K562 (cell line): ENCODE measurements at regions not wholly inside any gene's neighbourhood (a gene's known extent, or its start where the extent isn't known, plus 50 kb on each side); places are given as distances from the start of the nearest gene placed in this dataset.

Experiments used
- DPF2 ChIP-seq: fragments of 450-650 bp; IDR thresholded peaks from 2 replicates; pipeline ENCODE4 v1.6.1; 2016
- ETS2 ChIP-seq: IDR thresholded peaks from 2 replicates; pipeline ENCODE4 v1.6.1; 2016; ENCODE audit warnings: borderline replicate concordance, missing genetic modification characterization, mild to moderate bottlenecking, moderate library complexity, missing compliant biosample characterization; ENCODE audit not compliant: poor library complexity, severe bottlenecking
- FOXP1 ChIP-seq: sonication (generic); formaldehyde crosslinking; IDR thresholded peaks from 2 replicates; pipeline ENCODE4 v1.8.0; 2022; ENCODE audit warnings: mild to moderate bottlenecking, missing genetic modification reagents
- IFI16 ChIP-seq: fragments of 250-450 bp; sonication (Bioruptor Pico); IDR thresholded peaks from 2 replicates; pipeline ENCODE4 v2.1.2; 2022; ENCODE audit warnings: mild to moderate bottlenecking, inconsistent platforms
- MAZ ChIP-seq, 2 experiments: fragments of 450-650 bp in 1 of 2; sonication (generic) in 1 of 2; formaldehyde crosslinking; IDR thresholded peaks in 1 of 2; conservative IDR thresholded peaks in 1 of 2; 2 replicates each; pipeline versions ENCODE4 v1.4.0 to v1.5.0; 2020; ENCODE audit warnings: mild to moderate bottlenecking in 1 of 2, missing genetic modification reagents in 1 of 2
- NFE2L1 ChIP-seq: fragments of 450-650 bp; IDR thresholded peaks from 2 replicates; pipeline ENCODE4 v1.6.1; 2016; ENCODE audit warnings: missing genetic modification characterization, low read depth, mild to moderate bottlenecking, missing compliant biosample characterization, moderate library complexity, borderline replicate concordance
- POLR2AphosphoS2 ChIP-seq: IDR thresholded peaks from 2 replicates; pipeline ENCODE4 v1.6.1; 2012; ENCODE audit warnings: low read length, improper control_type of control experiment
- TAL1 ChIP-seq: fragments of 450-650 bp; IDR thresholded peaks from 2 replicates; pipeline ENCODE4 v1.6.1; 2016; ENCODE audit warnings: mild to moderate bottlenecking
- XRCC5 ChIP-seq: fragments of 200-400 bp; formaldehyde crosslinking; IDR thresholded peaks from 2 replicates; pipeline ENCODE4 v1.6.1; 2017; ENCODE audit warnings: low read depth, mild to moderate bottlenecking, low read length
- ZFPM2 ChIP-seq: fragments of 250-450 bp; sonication (Bioruptor Pico); IDR thresholded peaks from 2 replicates; pipeline ENCODE4 v1.5.1; 2022; ENCODE audit warnings: mild to moderate bottlenecking
- ZNF282 ChIP-seq: sonication (generic); formaldehyde crosslinking; IDR thresholded peaks from 2 replicates; pipeline ENCODE4 v1.8.1; 2023; ENCODE audit warnings: missing genetic modification reagents
- ZNF696 ChIP-seq: fragments of 250-450 bp; sonication (Bioruptor Pico); conservative IDR thresholded peaks from 2 replicates; pipeline ENCODE4 v1.4.0; 2020; ENCODE audit warnings: mild to moderate bottlenecking, moderate library complexity
- ZNF830 ChIP-seq: fragments of 250-450 bp; sonication (Bioruptor Pico); IDR thresholded peaks from 2 replicates; pipeline ENCODE4 v1.5.0; 2021; ENCODE audit warnings: mild to moderate bottlenecking
- TF ChIP-seq, protein P1 (sequence below): fragments of 450-650 bp; IDR thresholded peaks from 2 replicates; pipeline ENCODE4 v1.6.1; 2016; ENCODE audit warnings: low read depth, mild to moderate bottlenecking, moderate library complexity
- TF ChIP-seq, protein P2 (sequence below): fragments of 250-450 bp; sonication (Bioruptor Pico); IDR thresholded peaks from 2 replicates; pipeline ENCODE4 v1.4.0; 2020; ENCODE audit warnings: mild to moderate bottlenecking, moderate library complexity
- TF ChIP-seq, protein P3 (sequence below), 3 experiments: fragments of 200-800 bp in 1 of 3; fragments of 250-450 bp in 1 of 3; fragments of 450-650 bp in 1 of 3; sonication (Bioruptor Pico) in 1 of 3; sonication (Bioruptor generic) in 1 of 3; formaldehyde crosslinking in 1 of 3; IDR thresholded peaks; 2 replicates each; pipeline versions ENCODE4 v1.6.1 to v1.8.0; 2016 to 2022; ENCODE audit warnings: mild to moderate bottlenecking in 2 of 3, missing genetic modification characterization in 2 of 3, missing compliant biosample characterization in 1 of 3, moderate library complexity in 1 of 3
- TF ChIP-seq, protein P4 (sequence below): sonication (generic); formaldehyde crosslinking; IDR thresholded peaks from 2 replicates; pipeline ENCODE4 v1.8.0; 2022; ENCODE audit warnings: missing genetic modification reagents, mild to moderate bottlenecking, borderline replicate concordance
- TF ChIP-seq, protein P5 (sequence below): sonication (generic); formaldehyde crosslinking; IDR thresholded peaks from 2 replicates; pipeline ENCODE4 v1.9.0; 2022; ENCODE audit warnings: mild to moderate bottlenecking, missing genetic modification reagents

DNA sequence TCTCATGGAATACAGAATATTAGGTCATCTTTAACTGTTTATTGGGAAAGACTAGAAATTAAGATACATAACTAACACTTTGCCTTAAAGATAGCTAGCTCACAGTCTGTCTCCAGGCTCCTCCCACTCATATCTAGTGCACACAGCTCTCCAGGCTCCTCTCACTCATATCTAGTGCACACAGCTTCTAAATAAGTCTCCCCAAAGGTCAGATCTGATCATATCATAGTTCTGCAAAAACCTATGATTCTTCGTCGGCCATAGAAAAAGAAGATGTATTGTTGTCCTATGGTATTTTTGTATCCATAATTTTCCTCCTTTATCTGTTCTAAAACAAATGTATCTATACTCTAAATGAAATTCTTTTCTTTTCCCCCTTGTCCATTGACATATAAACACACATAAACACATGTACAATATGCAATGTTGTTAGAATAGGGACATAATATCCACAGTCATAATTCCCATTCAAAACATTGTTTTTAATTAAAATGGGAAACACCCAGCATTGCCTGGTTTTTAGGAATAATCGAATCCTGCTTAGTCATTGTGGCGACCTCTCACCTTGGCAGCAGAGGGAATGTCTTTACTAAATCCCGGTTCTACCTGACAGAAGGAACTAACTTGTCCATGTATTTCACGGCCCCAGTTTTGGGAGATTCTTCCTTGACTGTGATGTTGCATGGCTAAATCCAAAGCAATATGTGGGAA lies 1282.0 kb downstream of the PCDH7 start (continued):
- TF ChIP-seq FOXP1 (CRISPR knock-in tag) (no peak), ZNF282 (CRISPR knock-in tag) (no peak), ZNF830 (CRISPR knock-in tag) (no peak), XRCC5 (no peak), ZNF696 (no peak), ETS2 (no peak), POLR2AphosphoS2 (no peak), MAZ (CRISPR knock-in tag; conservative IDR thresholded peaks at IDR 0.05 in 1 of 2, IDR thresholded peaks at IDR 0.05 in 1 of 2) (0 out of 4 replicates have a peak, but pooled peaks of 1 of the 2 experiments have one; percentile 30), TAL1 (peak; percentile 97), ZFPM2 (CRISPR knock-in tag) (no peak), IFI16 (CRISPR knock-in tag) (no peak), NFE2L1 (tag) (peak; percentile 27; the same call in 1 of the 2 replicates), DPF2 (peak; percentile 94)
- TF ChIP-seq, protein P1, sequence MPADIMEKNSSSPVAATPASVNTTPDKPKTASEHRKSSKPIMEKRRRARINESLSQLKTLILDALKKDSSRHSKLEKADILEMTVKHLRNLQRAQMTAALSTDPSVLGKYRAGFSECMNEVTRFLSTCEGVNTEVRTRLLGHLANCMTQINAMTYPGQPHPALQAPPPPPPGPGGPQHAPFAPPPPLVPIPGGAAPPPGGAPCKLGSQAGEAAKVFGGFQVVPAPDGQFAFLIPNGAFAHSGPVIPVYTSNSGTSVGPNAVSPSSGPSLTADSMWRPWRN = peak; percentile 65
- TF ChIP-seq, protein P2, sequence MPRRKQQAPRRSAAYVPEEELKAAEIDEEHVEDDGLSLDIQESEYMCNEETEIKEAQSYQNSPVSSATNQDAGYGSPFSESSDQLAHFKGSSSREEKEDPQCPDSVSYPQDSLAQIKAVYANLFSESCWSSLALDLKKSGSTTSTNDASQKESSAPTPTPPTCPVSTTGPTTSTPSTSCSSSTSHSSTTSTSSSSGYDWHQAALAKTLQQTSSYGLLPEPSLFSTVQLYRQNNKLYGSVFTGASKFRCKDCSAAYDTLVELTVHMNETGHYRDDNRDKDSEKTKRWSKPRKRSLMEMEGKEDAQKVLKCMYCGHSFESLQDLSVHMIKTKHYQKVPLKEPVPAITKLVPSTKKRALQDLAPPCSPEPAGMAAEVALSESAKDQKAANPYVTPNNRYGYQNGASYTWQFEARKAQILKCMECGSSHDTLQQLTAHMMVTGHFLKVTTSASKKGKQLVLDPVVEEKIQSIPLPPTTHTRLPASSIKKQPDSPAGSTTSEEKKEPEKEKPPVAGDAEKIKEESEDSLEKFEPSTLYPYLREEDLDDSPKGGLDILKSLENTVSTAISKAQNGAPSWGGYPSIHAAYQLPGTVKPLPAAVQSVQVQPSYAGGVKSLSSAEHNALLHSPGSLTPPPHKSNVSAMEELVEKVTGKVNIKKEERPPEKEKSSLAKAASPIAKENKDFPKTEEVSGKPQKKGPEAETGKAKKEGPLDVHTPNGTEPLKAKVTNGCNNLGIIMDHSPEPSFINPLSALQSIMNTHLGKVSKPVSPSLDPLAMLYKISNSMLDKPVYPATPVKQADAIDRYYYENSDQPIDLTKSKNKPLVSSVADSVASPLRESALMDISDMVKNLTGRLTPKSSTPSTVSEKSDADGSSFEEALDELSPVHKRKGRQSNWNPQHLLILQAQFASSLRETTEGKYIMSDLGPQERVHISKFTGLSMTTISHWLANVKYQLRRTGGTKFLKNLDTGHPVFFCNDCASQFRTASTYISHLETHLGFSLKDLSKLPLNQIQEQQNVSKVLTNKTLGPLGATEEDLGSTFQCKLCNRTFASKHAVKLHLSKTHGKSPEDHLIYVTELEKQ (CRISPR knock-in tag) = no peak
- TF ChIP-seq, protein P3, sequence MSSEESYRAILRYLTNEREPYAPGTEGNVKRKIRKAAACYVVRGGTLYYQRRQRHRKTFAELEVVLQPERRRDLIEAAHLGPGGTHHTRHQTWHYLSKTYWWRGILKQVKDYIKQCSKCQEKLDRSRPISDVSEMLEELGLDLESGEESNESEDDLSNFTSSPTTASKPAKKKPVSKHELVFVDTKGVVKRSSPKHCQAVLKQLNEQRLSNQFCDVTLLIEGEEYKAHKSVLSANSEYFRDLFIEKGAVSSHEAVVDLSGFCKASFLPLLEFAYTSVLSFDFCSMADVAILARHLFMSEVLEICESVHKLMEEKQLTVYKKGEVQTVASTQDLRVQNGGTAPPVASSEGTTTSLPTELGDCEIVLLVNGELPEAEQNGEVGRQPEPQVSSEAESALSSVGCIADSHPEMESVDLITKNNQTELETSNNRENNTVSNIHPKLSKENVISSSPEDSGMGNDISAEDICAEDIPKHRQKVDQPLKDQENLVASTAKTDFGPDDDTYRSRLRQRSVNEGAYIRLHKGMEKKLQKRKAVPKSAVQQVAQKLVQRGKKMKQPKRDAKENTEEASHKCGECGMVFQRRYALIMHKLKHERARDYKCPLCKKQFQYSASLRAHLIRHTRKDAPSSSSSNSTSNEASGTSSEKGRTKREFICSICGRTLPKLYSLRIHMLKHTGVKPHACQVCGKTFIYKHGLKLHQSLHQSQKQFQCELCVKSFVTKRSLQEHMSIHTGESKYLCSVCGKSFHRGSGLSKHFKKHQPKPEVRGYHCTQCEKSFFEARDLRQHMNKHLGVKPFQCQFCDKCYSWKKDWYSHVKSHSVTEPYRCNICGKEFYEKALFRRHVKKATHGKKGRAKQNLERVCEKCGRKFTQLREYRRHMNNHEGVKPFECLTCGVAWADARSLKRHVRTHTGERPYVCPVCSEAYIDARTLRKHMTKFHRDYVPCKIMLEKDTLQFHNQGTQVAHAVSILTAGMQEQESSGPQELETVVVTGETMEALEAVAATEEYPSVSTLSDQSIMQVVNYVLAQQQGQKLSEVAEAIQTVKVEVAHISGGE (CRISPR knock-in tag; IDR thresholded peaks at IDR 0.05) = 0 out of 6 replicates have a peak, but pooled peaks of 1 of the 3 experiments have one; percentile 41
- TF ChIP-seq, protein P4, sequence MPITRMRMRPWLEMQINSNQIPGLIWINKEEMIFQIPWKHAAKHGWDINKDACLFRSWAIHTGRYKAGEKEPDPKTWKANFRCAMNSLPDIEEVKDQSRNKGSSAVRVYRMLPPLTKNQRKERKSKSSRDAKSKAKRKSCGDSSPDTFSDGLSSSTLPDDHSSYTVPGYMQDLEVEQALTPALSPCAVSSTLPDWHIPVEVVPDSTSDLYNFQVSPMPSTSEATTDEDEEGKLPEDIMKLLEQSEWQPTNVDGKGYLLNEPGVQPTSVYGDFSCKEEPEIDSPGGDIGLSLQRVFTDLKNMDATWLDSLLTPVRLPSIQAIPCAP (CRISPR knock-in tag) = no peak
- TF ChIP-seq, protein P5, sequence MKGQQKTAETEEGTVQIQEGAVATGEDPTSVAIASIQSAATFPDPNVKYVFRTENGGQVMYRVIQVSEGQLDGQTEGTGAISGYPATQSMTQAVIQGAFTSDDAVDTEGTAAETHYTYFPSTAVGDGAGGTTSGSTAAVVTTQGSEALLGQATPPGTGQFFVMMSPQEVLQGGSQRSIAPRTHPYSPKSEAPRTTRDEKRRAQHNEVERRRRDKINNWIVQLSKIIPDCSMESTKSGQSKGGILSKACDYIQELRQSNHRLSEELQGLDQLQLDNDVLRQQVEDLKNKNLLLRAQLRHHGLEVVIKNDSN (CRISPR knock-in tag) = no peak
